ENCODE measurements at regions not wholly inside any gene's neighbourhood (a gene's known extent, or its start where the extent isn't known, plus 50 kb on each side); places are given as distances from the start of the nearest gene placed in this dataset.

DNA sequence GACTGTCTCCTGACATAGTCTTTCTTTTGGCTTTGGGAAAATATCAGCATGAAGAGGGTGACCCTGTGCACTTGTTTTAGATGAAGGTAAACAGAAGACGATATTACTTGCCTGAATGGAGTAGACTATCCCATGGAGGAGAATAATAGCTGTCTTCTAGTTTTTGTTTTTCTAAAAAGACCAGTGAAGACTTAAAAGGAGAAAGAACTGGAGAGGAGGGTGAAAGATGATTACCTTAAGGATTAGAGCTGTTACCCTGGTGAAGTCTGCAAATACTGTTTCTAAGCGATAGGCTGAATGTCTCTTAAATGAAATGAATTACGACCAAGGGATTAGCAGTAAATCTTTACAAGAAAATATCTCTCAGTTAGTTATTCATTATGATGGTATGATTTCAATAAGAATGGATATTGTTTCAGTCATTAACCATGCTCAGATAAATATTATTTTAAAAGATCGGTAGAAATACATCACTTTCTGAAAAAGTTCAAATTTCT is 255.6 kb upstream of the FERD3L start:
- TF ChIP-seq, protein P1, sequence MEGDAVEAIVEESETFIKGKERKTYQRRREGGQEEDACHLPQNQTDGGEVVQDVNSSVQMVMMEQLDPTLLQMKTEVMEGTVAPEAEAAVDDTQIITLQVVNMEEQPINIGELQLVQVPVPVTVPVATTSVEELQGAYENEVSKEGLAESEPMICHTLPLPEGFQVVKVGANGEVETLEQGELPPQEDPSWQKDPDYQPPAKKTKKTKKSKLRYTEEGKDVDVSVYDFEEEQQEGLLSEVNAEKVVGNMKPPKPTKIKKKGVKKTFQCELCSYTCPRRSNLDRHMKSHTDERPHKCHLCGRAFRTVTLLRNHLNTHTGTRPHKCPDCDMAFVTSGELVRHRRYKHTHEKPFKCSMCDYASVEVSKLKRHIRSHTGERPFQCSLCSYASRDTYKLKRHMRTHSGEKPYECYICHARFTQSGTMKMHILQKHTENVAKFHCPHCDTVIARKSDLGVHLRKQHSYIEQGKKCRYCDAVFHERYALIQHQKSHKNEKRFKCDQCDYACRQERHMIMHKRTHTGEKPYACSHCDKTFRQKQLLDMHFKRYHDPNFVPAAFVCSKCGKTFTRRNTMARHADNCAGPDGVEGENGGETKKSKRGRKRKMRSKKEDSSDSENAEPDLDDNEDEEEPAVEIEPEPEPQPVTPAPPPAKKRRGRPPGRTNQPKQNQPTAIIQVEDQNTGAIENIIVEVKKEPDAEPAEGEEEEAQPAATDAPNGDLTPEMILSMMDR (IDR thresholded peaks at IDR 0.05; ENCODE audit: insufficient read depth, low read depth, low read length), result no peak
- no peak for TF ChIP-seq EZH2 (IDR thresholded peaks at IDR 0.05; ENCODE audit: insufficient read depth, low read length)
